ENCODE measurements at regions not wholly inside any gene's neighbourhood (a gene's known extent, or its start where the extent isn't known, plus 50 kb on each side); places are given as distances from the start of the nearest gene placed in this dataset.

- Histone ChIP-seq H3K4me3 (ENCODE audit: low read length, poor library complexity, severe bottlenecking) (no peak overlapping the region), H3K9ac (ENCODE audit: low read depth, low read length, poor library complexity, severe bottlenecking) (no peak overlapping the region), H3K27me3 (ENCODE audit: insufficient read depth, low read length, poor library complexity, severe bottlenecking) (no peaks in the 10 kb centered on the region), H3K36me3 (ENCODE audit: insufficient read depth, low read length) (no peaks in the 10 kb centered on the region), H3K9me2 (replicated peaks; ENCODE audit: low read depth, low read length) (no peaks in the 10 kb centered on the region), H3K4me1 (ENCODE audit: insufficient read depth, low read length, poor library complexity, severe bottlenecking) (no peaks in the 10 kb centered on the region), H3K4me2 (ENCODE audit: low read depth, low read length, poor library complexity, severe bottlenecking) (no peak overlapping the region), H3F3A (ENCODE audit: low read depth) (no peaks in the 10 kb centered on the region), H3K9me3 (ENCODE audit: insufficient read depth, low read depth, low read length) (no peaks in the 10 kb centered on the region; the same call in 1 of the 2 replicates), H4K20me1 (ENCODE audit: insufficient read depth, low read length, poor library complexity, severe bottlenecking) (no peaks in the 10 kb centered on the region), H3K79me2 (ENCODE audit: insufficient read depth, low read length) (no peaks in the 10 kb centered on the region), H2AFZ (ENCODE audit: low read length) (no peak overlapping the region)
- TF ChIP-seq CTCF (conservative IDR thresholded peaks at IDR 0.05; ENCODE audit: low read length): no peak
These were observed 291.0 kb upstream of the SOX11 start for GRCh38 chr2:5401115-5401657.

- H3K4me3 ChIP-seq (ENCODE audit: low read length, poor library complexity, severe bottlenecking): no peak overlapping the region
- H3K9me3 ChIP-seq (ENCODE audit: insufficient read depth, low read depth, low read length): no peaks in the 10 kb centered on the region; the same call in 1 of the 2 replicates
- H3F3A ChIP-seq (ENCODE audit: low read depth): no peaks in the 10 kb centered on the region
- no peaks in the 10 kb centered on the region for H3K4me1 ChIP-seq (ENCODE audit: insufficient read depth, low read length, poor library complexity, severe bottlenecking)
- no peak overlapping the region for H2AFZ ChIP-seq (ENCODE audit: low read length)
- H3K27me3 ChIP-seq (ENCODE audit: insufficient read depth, low read length, poor library complexity, severe bottlenecking): no peaks in the 10 kb centered on the region
- H3K36me3 ChIP-seq (ENCODE audit: insufficient read depth, low read length): no peaks in the 10 kb centered on the region
- no peaks in the 10 kb centered on the region for H3K9me2 ChIP-seq (replicated peaks; ENCODE audit: low read depth, low read length)
- TF ChIP-seq CTCF (conservative IDR thresholded peaks at IDR 0.05; ENCODE audit: low read length) (no peak), EZH2phosphoT487 (IDR thresholded peaks at IDR 0.05; ENCODE audit: borderline replicate concordance) (no peak)
- H3K79me2 ChIP-seq (ENCODE audit: insufficient read depth, low read length): no peaks in the 10 kb centered on the region
- no peak overlapping the region for H3K4me2 ChIP-seq (ENCODE audit: low read depth, low read length, poor library complexity, severe bottlenecking)
- H4K20me1 ChIP-seq (ENCODE audit: insufficient read depth, low read length, poor library complexity, severe bottlenecking): no peaks in the 10 kb centered on the region
- H3K9ac ChIP-seq (ENCODE audit: low read depth, low read length, poor library complexity, severe bottlenecking): no peak overlapping the region
These were observed 288.8 kb upstream of the SOX11 start for GRCh38 chr2:5403392-5403791.

GRCh38 chr2:5409898-5410381, 282.2 kb upstream of the SOX11 start:
- no peak overlapping the region for H3K4me2 ChIP-seq (ENCODE audit: low read depth, low read length, poor library complexity, severe bottlenecking)
- TF ChIP-seq EZH2phosphoT487 (IDR thresholded peaks at IDR 0.05; ENCODE audit: borderline replicate concordance) (no peak), CTCF (conservative IDR thresholded peaks at IDR 0.05; ENCODE audit: low read length) (no peak)
- H3K9me2 ChIP-seq (replicated peaks; ENCODE audit: low read depth, low read length): no peaks in the 10 kb centered on the region
- H4K20me1 ChIP-seq (ENCODE audit: insufficient read depth, low read length, poor library complexity, severe bottlenecking): no peaks in the 10 kb centered on the region
- H3K4me3 ChIP-seq (ENCODE audit: low read length, poor library complexity, severe bottlenecking): no peak overlapping the region
- no peaks in the 10 kb centered on the region for H3K36me3 ChIP-seq (ENCODE audit: insufficient read depth, low read length)
- no peaks in the 10 kb centered on the region for H3K4me1 ChIP-seq (ENCODE audit: insufficient read depth, low read length, poor library complexity, severe bottlenecking)
- no peaks in the 10 kb centered on the region for H3K27me3 ChIP-seq (ENCODE audit: insufficient read depth, low read length, poor library complexity, severe bottlenecking)
- no peaks in the 10 kb centered on the region for H3K9me3 ChIP-seq (ENCODE audit: insufficient read depth, low read depth, low read length)
- no peak overlapping the region for H2AFZ ChIP-seq (ENCODE audit: low read length)
- no peaks in the 10 kb centered on the region for H3K79me2 ChIP-seq (ENCODE audit: insufficient read depth, low read length)
- H3F3A ChIP-seq (ENCODE audit: low read depth): no peaks in the 10 kb centered on the region
- H3K9ac ChIP-seq (ENCODE audit: low read depth, low read length, poor library complexity, severe bottlenecking): no peak overlapping the region
